ENCODE measurements at regions not wholly inside any gene's neighbourhood (a gene's known extent, or its start where the extent isn't known, plus 50 kb on each side); places are given as distances from the start of the nearest gene placed in this dataset.
A peak's percentile ranks its signal among the peaks of the same experiment; 100 is the strongest.

GRCh38 chr4:123579961-123580360, 183.4 kb downstream of the SPRY1 start:
- H3K36me3 ChIP-seq (ENCODE audit: control insufficient read depth, insufficient read depth, low read length) = no peaks in the 10 kb centered on the region
- no peaks in the 10 kb centered on the region for H3K27me3 ChIP-seq (ENCODE audit: control insufficient read depth, insufficient read depth, low read length)
- TF ChIP-seq CTCF (IDR thresholded peaks at IDR 0.05; ENCODE audit: insufficient read depth, low read length, poor library complexity, severe bottlenecking) = no peak
- no peak for DNase-seq (ENCODE audit: low read depth)
- no peak overlapping the region for H3K4me3 ChIP-seq (ENCODE audit: low read depth, low read length)

GRCh38 chr4:123580981-123581664, 184.5 kb downstream of the SPRY1 start:
- H3K27me3 ChIP-seq (ENCODE audit: control insufficient read depth, insufficient read depth, low read length) = no peaks in the 10 kb centered on the region
- no peak for TF ChIP-seq CTCF (IDR thresholded peaks at IDR 0.05; ENCODE audit: insufficient read depth, low read length, poor library complexity, severe bottlenecking)
- no peak overlapping the region for H3K4me3 ChIP-seq (ENCODE audit: low read depth, low read length)
- no peaks in the 10 kb centered on the region for H3K36me3 ChIP-seq (ENCODE audit: control insufficient read depth, insufficient read depth, low read length)
- no peak for DNase-seq (ENCODE audit: low read depth)

GRCh38 chr4:123581802-123582201, 185.2 kb downstream of the SPRY1 start:
- TF ChIP-seq CTCF (IDR thresholded peaks at IDR 0.05; ENCODE audit: insufficient read depth, low read length, poor library complexity, severe bottlenecking) = no peak
- DNase-seq (ENCODE audit: low read depth) = no peak
- Histone ChIP-seq H3K4me3 (ENCODE audit: low read depth, low read length) (no peak overlapping the region), H3K27me3 (ENCODE audit: control insufficient read depth, insufficient read depth, low read length) (no peaks in the 10 kb centered on the region), H3K36me3 (ENCODE audit: control insufficient read depth, insufficient read depth, low read length) (no peaks in the 10 kb centered on the region)

GRCh38 chr4:123583043-123583442, 186.4 kb downstream of the SPRY1 start:
- no peak for DNase-seq (ENCODE audit: low read depth)
- Histone ChIP-seq H3K4me3 (ENCODE audit: low read depth, low read length) (no peak overlapping the region), H3K36me3 (ENCODE audit: control insufficient read depth, insufficient read depth, low read length) (no peaks in the 10 kb centered on the region), H3K27me3 (ENCODE audit: control insufficient read depth, insufficient read depth, low read length) (no peaks in the 10 kb centered on the region)
- TF ChIP-seq CTCF (IDR thresholded peaks at IDR 0.05; ENCODE audit: insufficient read depth, low read length, poor library complexity, severe bottlenecking) = no peak

GRCh38 chr4:123585111-123585510, 188.5 kb downstream of the SPRY1 start:
- no peak for DNase-seq (ENCODE audit: low read depth)
- TF ChIP-seq CTCF (IDR thresholded peaks at IDR 0.05; ENCODE audit: insufficient read depth, low read length, poor library complexity, severe bottlenecking) = no peak
- Histone ChIP-seq H3K4me3 (ENCODE audit: low read depth, low read length) (no peak overlapping the region), H3K36me3 (ENCODE audit: control insufficient read depth, insufficient read depth, low read length) (no peaks in the 10 kb centered on the region), H3K27me3 (ENCODE audit: control insufficient read depth, insufficient read depth, low read length) (no peaks in the 10 kb centered on the region)

- no peak for TF ChIP-seq CTCF (IDR thresholded peaks at IDR 0.05; ENCODE audit: insufficient read depth, low read length, poor library complexity, severe bottlenecking)
- DNase-seq (ENCODE audit: low read depth) = peak; percentile 45
- no peaks in the 10 kb centered on the region for H3K27me3 ChIP-seq (ENCODE audit: control insufficient read depth, insufficient read depth, low read length)
- no peak overlapping the region for H3K4me3 ChIP-seq (ENCODE audit: low read depth, low read length)
- no peaks in the 10 kb centered on the region for H3K36me3 ChIP-seq (ENCODE audit: control insufficient read depth, insufficient read depth, low read length)
These were observed 191.4 kb downstream of the SPRY1 start for GRCh38 chr4:123587983-123588494.
